Thyroid gland (tissue), 4 donors: ENCODE measurements at regions not wholly inside any gene's neighbourhood (a gene's known extent, or its start where the extent isn't known, plus 50 kb on each side); places are given as distances from the start of the nearest gene placed in this dataset.

ENCODE experiments used
- POLR2A ChIP-seq, 2 donors: fragments of 450-650 bp; IDR thresholded peaks; one replicate each; pipeline ENCODE4 v1.6.1; 2017; ENCODE audit warnings: antibody characterized with exemption in 2 of 2, mild to moderate bottlenecking in 2 of 2, moderate library complexity in 1 of 2
- TF ChIP-seq, protein P1 (sequence below), 6 experiments: fragments of 200-600 bp in 3 of 6; fragments of 450-650 bp in 3 of 6; sonication (generic) in 3 of 6; IDR thresholded peaks; one replicate each; pipeline ENCODE4 v1.5.1; 2016 to 2019; ENCODE audit warnings: antibody characterized with exemption in 6 of 6, mild to moderate bottlenecking in 2 of 6, inconsistent platforms in 1 of 6, moderate library complexity in 1 of 6

DNA sequence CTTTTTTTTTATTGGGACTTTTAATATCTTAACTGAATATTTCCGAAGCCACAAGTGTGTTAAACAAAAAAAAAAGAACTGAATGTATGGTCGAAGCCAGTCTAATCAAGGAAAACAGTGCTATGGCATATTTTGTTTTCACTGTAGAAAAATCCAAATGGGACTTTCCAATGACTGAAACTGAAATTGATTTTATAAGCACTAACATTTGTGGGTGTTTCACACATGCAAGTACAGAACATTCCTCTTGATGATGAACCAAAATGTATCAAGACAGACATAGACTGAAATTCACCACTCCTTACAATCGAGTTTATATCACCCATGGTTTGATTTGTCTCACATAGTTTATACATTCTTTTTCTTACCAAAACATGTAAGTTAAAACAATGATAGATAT is 1026.8 kb downstream of the CDH18 start:
- TF ChIP-seq, protein P1, sequence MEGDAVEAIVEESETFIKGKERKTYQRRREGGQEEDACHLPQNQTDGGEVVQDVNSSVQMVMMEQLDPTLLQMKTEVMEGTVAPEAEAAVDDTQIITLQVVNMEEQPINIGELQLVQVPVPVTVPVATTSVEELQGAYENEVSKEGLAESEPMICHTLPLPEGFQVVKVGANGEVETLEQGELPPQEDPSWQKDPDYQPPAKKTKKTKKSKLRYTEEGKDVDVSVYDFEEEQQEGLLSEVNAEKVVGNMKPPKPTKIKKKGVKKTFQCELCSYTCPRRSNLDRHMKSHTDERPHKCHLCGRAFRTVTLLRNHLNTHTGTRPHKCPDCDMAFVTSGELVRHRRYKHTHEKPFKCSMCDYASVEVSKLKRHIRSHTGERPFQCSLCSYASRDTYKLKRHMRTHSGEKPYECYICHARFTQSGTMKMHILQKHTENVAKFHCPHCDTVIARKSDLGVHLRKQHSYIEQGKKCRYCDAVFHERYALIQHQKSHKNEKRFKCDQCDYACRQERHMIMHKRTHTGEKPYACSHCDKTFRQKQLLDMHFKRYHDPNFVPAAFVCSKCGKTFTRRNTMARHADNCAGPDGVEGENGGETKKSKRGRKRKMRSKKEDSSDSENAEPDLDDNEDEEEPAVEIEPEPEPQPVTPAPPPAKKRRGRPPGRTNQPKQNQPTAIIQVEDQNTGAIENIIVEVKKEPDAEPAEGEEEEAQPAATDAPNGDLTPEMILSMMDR (IDR thresholded peaks at IDR 0.05) = no peak
- TF ChIP-seq POLR2A (IDR thresholded peaks at IDR 0.05) = no peak
